Tibial nerve (tissue), 4 donors: ENCODE measurements at regions not wholly inside any gene's neighbourhood (a gene's known extent, or its start where the extent isn't known, plus 50 kb on each side); places are given as distances from the start of the nearest gene placed in this dataset.

Experiments used
- CTCF ChIP-seq, 5 experiments: fragments of 200-600 bp in 3 of 5; fragments of 450-650 bp in 2 of 5; sonication (generic) in 3 of 5; IDR thresholded peaks; one replicate each; pipeline ENCODE4 v1.5.1; 2016 to 2019; ENCODE audit warnings: antibody characterized with exemption in 5 of 5, mild to moderate bottlenecking in 3 of 5, moderate library complexity in 2 of 5
- EP300 ChIP-seq, 2 donors: sonication (generic); formaldehyde crosslinking; IDR thresholded peaks; one replicate each; pipeline ENCODE4 v1.6.1; 2017; ENCODE audit warnings: antibody characterized with exemption in 2 of 2, mild to moderate bottlenecking in 1 of 2

- TF ChIP-seq CTCF (IDR thresholded peaks at IDR 0.05), result no peak
- TF ChIP-seq EP300 (IDR thresholded peaks at IDR 0.05), result no peak
These were observed 55.6 kb upstream of the RBMX start for GRCh38 chrX:136936183-136936549.
